Left ventricle myocardium inferior (tissue), 1 donor: ENCODE measurements at regions not wholly inside any gene's neighbourhood (a gene's known extent, or its start where the extent isn't known, plus 50 kb on each side); places are given as distances from the start of the nearest gene placed in this dataset.
A peak's percentile ranks its signal among the peaks of the same experiment; 100 is the strongest.

Experiments
- DNase-seq: peaks from one replicate; pipeline ENCODE4 v3.0.0-alpha.2; 2020
- H3K27ac ChIP-seq: fragments of 200-600 bp; replicated peaks from 2 replicates; pipeline ENCODE4 v1.8.0; 2021
- H3K27me3 ChIP-seq: fragments of 200-600 bp; 2 replicates; pipeline ENCODE4 v1.8.0; 2021; ENCODE audit warnings: low read depth
- H3K36me3 ChIP-seq: fragments of 200-600 bp; 2 replicates; pipeline ENCODE4 v1.8.0; 2021
- H3K4me1 ChIP-seq: fragments of 200-600 bp; 2 replicates; pipeline ENCODE4 v1.8.0; 2021
- H3K4me3 ChIP-seq: fragments of 200-600 bp; 2 replicates; pipeline ENCODE4 v1.8.0; 2021; ENCODE audit warnings: mild to moderate bottlenecking, moderate library complexity
- H3K9me3 ChIP-seq: fragments of 200-600 bp; replicated peaks from 2 replicates; pipeline ENCODE4 v1.8.0; 2021
- intact Hi-C: fragments of 100-400 bp; cut with micrococcal nuclease; formaldehyde crosslinking; loops from one replicate; pipeline ENCODE4 v1.11.0; 2022
- TF ChIP-seq, protein P1 (sequence below): fragments of 200-600 bp; IDR thresholded peaks from 2 replicates; pipeline ENCODE4 v1.8.0; 2021; ENCODE audit warnings: antibody characterized with exemption, mild to moderate bottlenecking, borderline replicate concordance
- donor health status: DM: no; HTN: yes; CAD: no; lungs with severe emphysema.

- Histone ChIP-seq H3K27ac (peak overlapping the region; percentile 76), H3K27me3 (no peaks in the 10 kb centered on the region), H3K9me3 (peaks cover under 1% of the 10 kb centered on the region), H3K4me3 (no peak overlapping the region), H3K36me3 (no peaks in the 10 kb centered on the region), H3K4me1 (peaks cover 20% of the 10 kb centered on the region)
- intact Hi-C loops: no loop called here
- TF ChIP-seq, protein P1, sequence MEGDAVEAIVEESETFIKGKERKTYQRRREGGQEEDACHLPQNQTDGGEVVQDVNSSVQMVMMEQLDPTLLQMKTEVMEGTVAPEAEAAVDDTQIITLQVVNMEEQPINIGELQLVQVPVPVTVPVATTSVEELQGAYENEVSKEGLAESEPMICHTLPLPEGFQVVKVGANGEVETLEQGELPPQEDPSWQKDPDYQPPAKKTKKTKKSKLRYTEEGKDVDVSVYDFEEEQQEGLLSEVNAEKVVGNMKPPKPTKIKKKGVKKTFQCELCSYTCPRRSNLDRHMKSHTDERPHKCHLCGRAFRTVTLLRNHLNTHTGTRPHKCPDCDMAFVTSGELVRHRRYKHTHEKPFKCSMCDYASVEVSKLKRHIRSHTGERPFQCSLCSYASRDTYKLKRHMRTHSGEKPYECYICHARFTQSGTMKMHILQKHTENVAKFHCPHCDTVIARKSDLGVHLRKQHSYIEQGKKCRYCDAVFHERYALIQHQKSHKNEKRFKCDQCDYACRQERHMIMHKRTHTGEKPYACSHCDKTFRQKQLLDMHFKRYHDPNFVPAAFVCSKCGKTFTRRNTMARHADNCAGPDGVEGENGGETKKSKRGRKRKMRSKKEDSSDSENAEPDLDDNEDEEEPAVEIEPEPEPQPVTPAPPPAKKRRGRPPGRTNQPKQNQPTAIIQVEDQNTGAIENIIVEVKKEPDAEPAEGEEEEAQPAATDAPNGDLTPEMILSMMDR: no peak
- DNase-seq: peak; percentile 83
Observed at GRCh38 chr21:43323244-43324005, 103.5 kb downstream of the SIK1 start.

DNA sequence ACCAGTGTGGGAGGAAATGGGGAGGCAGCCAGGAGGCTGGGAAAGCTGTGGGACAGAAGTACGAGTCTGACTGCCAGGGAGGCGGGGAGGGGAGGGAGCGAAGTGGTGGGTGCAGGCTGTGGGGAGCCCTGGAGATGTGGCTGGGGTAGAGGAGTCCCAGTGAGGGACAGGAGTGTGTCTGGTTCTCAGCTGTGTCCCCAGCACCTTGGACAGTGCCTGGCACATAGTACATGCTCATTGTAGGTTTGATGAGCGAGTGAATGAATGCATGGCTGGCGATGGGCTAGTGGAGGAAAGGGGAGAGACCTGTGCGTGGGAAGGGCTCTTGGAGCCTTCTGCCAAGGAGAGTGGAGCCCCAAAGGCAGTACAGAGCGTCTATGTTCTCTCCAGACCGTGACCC is 104.1 kb downstream of the SIK1 start:
- peak overlapping the region; percentile 76 for H3K27ac ChIP-seq
- intact Hi-C loops: no loop called here

GRCh38 chr21:43322311-43322710 is 104.6 kb downstream of the SIK1 start:
- Histone ChIP-seq H3K36me3 (no peaks in the 10 kb centered on the region), H3K27me3 (no peaks in the 10 kb centered on the region), H3K4me1 (peaks cover 20% of the 10 kb centered on the region), H3K27ac (no peak overlapping the region), H3K4me3 (no peak overlapping the region), H3K9me3 (peaks cover 10% of the 10 kb centered on the region)
- no peak for DNase-seq
- TF ChIP-seq, protein P1: no peak
- intact Hi-C loops: no loop called here

More for the DNA sequence above, 104.1 kb downstream of the SIK1 start:
- Histone ChIP-seq H3K27me3 (no peaks in the 10 kb centered on the region), H3K4me3 (no peak overlapping the region), H3K36me3 (no peaks in the 10 kb centered on the region), H3K4me1 (peaks cover 20% of the 10 kb centered on the region), H3K9me3 (peaks cover 7% of the 10 kb centered on the region)
- no peak for DNase-seq
- TF ChIP-seq, protein P1: no peak

- no peak overlapping the region for H3K27ac ChIP-seq
- DNase-seq: no peak
- no peak overlapping the region for H3K4me3 ChIP-seq
- peaks cover 17% of the 10 kb centered on the region for H3K9me3 ChIP-seq
- TF ChIP-seq, protein P1: no peak
- H3K36me3 ChIP-seq: no peaks in the 10 kb centered on the region
- intact Hi-C loops: no loop called here
- H3K27me3 ChIP-seq: peaks cover 4% of the 10 kb centered on the region
- H3K4me1 ChIP-seq: peaks cover 20% of the 10 kb centered on the region
Observed at GRCh38 chr21:43321611-43322010, 105.3 kb downstream of the SIK1 start.

GRCh38 chr21:43321111-43321510 is 105.8 kb downstream of the SIK1 start:
- intact Hi-C loops: no loop called here
- DNase-seq: no peak
- Histone ChIP-seq H3K27me3 (peaks cover 6% of the 10 kb centered on the region), H3K27ac (no peak overlapping the region), H3K4me3 (no peak overlapping the region), H3K9me3 (peaks cover 18% of the 10 kb centered on the region), H3K36me3 (no peaks in the 10 kb centered on the region), H3K4me1 (peaks cover 20% of the 10 kb centered on the region)
- TF ChIP-seq, protein P1: no peak
